ENCODE measurements at regions not wholly inside any gene's neighbourhood (a gene's known extent, or its start where the extent isn't known, plus 50 kb on each side); places are given as distances from the start of the nearest gene placed in this dataset.

DNA sequence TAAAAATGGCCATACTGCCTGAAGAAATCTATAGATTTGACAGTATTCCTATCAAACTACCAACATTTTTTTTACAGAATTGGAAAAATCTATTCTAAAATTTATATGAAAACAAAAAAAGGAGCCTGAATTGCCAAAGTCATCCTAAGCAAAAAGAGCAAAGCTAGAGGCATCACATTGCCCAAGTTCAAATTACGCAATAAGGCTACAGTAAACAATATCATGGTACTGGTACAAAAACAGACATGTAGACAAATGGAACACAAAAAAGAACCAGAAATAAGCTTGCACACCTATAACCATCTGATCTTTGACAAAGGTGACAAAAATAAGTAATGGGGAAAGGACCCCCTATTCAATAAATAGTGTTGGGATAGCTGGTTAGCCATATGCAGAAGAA lies 50.2 kb upstream of the THSD7B start:
- H3K27ac ChIP-seq = peak overlapping the region in 1 of 3 donors; percentile 30
- H3K9me3 ChIP-seq = no peaks in the 10 kb centered on the region
- 53% methylated on average over 1 of the region's 1 CpG for WGBS (ENCODE audit: insufficient coverage, low coverage, low lambda C conversion rate, missing lambda C conversion rate)
- peak in 2 of 4 donors; percentile 68 to 87 for ATAC-seq
- no peak for DNase-seq
- H3K4me3 ChIP-seq = no peak overlapping the region
- intact Hi-C loops (cut with DNase I) = no loop called here
- H3K4me1 ChIP-seq = peaks cover 0 to 7% (median 0%) of the 10 kb centered on the region in 4 donors
- no peaks in the 10 kb centered on the region for H3K27me3 ChIP-seq
- TF ChIP-seq, protein P1, sequence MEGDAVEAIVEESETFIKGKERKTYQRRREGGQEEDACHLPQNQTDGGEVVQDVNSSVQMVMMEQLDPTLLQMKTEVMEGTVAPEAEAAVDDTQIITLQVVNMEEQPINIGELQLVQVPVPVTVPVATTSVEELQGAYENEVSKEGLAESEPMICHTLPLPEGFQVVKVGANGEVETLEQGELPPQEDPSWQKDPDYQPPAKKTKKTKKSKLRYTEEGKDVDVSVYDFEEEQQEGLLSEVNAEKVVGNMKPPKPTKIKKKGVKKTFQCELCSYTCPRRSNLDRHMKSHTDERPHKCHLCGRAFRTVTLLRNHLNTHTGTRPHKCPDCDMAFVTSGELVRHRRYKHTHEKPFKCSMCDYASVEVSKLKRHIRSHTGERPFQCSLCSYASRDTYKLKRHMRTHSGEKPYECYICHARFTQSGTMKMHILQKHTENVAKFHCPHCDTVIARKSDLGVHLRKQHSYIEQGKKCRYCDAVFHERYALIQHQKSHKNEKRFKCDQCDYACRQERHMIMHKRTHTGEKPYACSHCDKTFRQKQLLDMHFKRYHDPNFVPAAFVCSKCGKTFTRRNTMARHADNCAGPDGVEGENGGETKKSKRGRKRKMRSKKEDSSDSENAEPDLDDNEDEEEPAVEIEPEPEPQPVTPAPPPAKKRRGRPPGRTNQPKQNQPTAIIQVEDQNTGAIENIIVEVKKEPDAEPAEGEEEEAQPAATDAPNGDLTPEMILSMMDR (IDR thresholded peaks at IDR 0.05) = no peak
- no peak for TF ChIP-seq POLR2A (IDR thresholded peaks at IDR 0.05)
- no peaks in the 10 kb centered on the region for H3K36me3 ChIP-seq

DNA sequence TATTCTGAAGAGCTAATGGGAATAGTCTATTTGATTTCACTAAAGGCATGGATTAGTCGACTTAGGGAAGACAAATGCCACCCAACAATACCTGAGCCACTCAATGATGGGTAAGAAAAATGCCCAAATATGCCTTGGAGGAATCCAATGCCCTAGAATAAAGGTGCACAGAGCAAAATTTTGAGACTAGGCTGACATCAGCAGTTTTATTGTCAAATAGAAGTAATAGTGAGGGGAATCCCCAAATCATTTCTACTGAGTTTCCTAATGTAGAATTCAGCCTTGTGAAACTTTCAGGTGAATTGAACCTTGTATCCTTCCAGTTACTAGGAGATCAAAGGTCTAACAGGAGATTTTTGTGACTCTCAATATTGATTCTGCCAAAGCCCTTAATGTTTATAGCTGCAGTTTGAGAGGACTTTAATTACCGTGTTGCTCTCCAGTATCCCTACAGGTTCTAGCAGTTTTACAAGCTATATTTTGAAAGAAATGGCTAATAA lies 50.8 kb upstream of the THSD7B start:
- Histone ChIP-seq H3K27me3 (no peaks in the 10 kb centered on the region), H3K4me3 (no peak overlapping the region), H3K4me1 (peaks cover 0 to 7% (median 0%) of the 10 kb centered on the region in 4 donors), H3K36me3 (no peaks in the 10 kb centered on the region), H3K9me3 (no peaks in the 10 kb centered on the region), H3K27ac (peak overlapping the region in 1 of 3 donors; percentile 30)
- ATAC-seq = peak in 2 of 4 donors; percentile 64 to 92
- TF ChIP-seq, protein P1 (IDR thresholded peaks at IDR 0.05) = no peak
- TF ChIP-seq POLR2A (IDR thresholded peaks at IDR 0.05) = no peak
- DNase-seq = no peak
- 48% methylated on average over 2 of the region's 2 CpGs for WGBS (ENCODE audit: insufficient coverage, low coverage, low lambda C conversion rate, missing lambda C conversion rate)
- intact Hi-C loops (cut with DNase I) = no loop called here

DNA sequence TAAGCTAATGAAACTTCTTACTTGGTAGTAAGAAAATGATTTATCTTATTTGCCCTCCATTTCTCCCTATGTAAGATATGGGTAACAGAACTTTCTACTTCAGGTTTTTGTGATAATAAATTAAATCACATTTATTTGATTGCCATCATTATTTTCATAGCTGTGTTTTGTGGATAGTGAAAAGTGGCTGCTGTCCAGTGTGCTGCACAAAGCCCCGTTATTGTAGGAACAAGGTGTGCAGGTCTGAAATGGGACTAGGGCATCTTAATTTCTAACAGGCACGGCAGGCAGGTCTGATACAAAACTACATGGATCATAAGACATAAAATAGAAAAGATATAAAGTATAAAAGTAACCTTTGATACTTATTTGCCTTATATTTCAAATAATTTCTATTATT lies 51.6 kb upstream of the THSD7B start:
- WGBS (ENCODE audit: insufficient coverage, low coverage, low lambda C conversion rate, missing lambda C conversion rate) = 21% methylated on average over 2 of the region's 2 CpGs
- Histone ChIP-seq H3K36me3 (no peaks in the 10 kb centered on the region), H3K4me1 (peaks cover 0 to 7% (median 0%) of the 10 kb centered on the region in 4 donors), H3K9me3 (no peaks in the 10 kb centered on the region), H3K4me3 (no peak overlapping the region), H3K27ac (no peak overlapping the region), H3K27me3 (no peaks in the 10 kb centered on the region)
- TF ChIP-seq, protein P1 (IDR thresholded peaks at IDR 0.05) = no peak
- TF ChIP-seq POLR2A (IDR thresholded peaks at IDR 0.05) = no peak
- intact Hi-C loops (cut with DNase I) = no loop called here
- ATAC-seq = no peak
- no peak for DNase-seq

DNA sequence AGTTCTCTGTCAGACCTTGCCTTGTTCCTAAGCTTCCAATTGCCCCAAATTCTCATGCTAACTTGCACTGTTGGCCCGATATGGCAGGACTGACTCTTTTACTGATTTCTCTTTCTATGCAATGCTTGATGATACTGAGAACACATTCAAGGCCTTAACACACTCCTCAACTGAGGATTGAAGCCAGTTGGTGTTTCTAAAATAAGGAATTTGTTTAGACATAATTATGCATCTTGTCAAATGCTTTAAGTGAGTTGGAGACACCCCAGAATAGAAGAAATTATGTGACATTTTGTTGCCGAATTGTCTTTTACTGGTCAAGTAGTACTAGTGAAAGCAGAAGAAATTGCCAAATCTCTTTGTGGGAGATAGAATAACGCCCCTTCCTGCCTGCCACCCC lies 60.0 kb upstream of the THSD7B start:
- H3K27me3 ChIP-seq = no peaks in the 10 kb centered on the region
- 35% methylated on average over 3 of the region's 3 CpGs for WGBS (ENCODE audit: insufficient coverage, low coverage, low lambda C conversion rate, missing lambda C conversion rate)
- ATAC-seq (no peak), DNase-seq (no peak)
- no peak overlapping the region for H3K4me3 ChIP-seq
- no peak for TF ChIP-seq POLR2A (IDR thresholded peaks at IDR 0.05)
- TF ChIP-seq, protein P1 (IDR thresholded peaks at IDR 0.05) = no peak
- no peaks in the 10 kb centered on the region for H3K4me1 ChIP-seq
- intact Hi-C loops (cut with DNase I) = no loop called here
- H3K9me3 ChIP-seq = no peaks in the 10 kb centered on the region
- no peaks in the 10 kb centered on the region for H3K36me3 ChIP-seq
- no peak overlapping the region for H3K27ac ChIP-seq

DNA sequence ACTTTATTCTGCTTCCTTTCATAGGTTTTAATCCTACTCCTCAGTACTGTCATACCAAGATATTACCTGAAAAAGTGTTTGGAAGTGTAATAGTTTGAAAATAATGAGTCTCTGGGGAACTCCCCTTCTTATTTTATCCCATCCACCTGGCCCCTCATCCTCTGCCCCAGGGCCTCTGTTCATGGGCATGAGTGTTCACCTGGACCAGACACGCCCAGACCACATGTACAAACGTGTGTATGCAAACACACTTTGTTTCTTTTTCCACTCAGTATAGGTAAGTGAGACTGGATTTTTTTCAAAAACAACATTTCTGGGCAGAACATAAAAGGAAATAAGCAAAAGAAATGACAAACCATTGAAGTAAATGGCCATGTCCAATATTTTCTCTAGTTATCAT lies 62.1 kb upstream of the THSD7B start:
- no peaks in the 10 kb centered on the region for H3K9me3 ChIP-seq
- no peaks in the 10 kb centered on the region for H3K36me3 ChIP-seq
- no peaks in the 10 kb centered on the region for H3K4me1 ChIP-seq
- H3K27me3 ChIP-seq = no peaks in the 10 kb centered on the region
- intact Hi-C loops (cut with DNase I) = no loop called here
- no peak for TF ChIP-seq POLR2A (IDR thresholded peaks at IDR 0.05)
- TF ChIP-seq, protein P1 (IDR thresholded peaks at IDR 0.05) = no peak
- no peak overlapping the region for H3K27ac ChIP-seq
- WGBS (ENCODE audit: insufficient coverage, low coverage, low lambda C conversion rate, missing lambda C conversion rate) = 34% methylated on average over 2 of the region's 2 CpGs
- DNase-seq (no peak), ATAC-seq (no peak)
- H3K4me3 ChIP-seq = no peak overlapping the region

Data from right lobe of liver (tissue), 6 donors.